Activated T-cell treated with anti-CD3 and anti-CD28 coated beads, Interleukin-2, amount 50 U/mL, for 72 hours (primary cell): ENCODE measurements at regions not wholly inside any gene's neighbourhood (a gene's known extent, or its start where the extent isn't known, plus 50 kb on each side); places are given as distances from the start of the nearest gene placed in this dataset.

ENCODE experiments used
- ATAC-seq, 2 donors: fragments of 150-1000 bp; cut with Tn5 transposase; replicated peaks in 1 of 2; 2 replicates each; pipeline ENCODE4 v1.10.0; 2021; ENCODE audit warnings: moderate library complexity in 2 of 2, mild to moderate bottlenecking in 1 of 2
- DNase-seq, 2 donors: peaks; one replicate each; pipeline ENCODE4 v3.0.0; 2021 to 2022; ENCODE audit warnings: mixed read lengths in 1 of 2
- H3K27ac Mint-ChIP-seq: one replicate; pipeline ENCODE4 v1.8.0; 2022; ENCODE audit warnings: mild to moderate bottlenecking, moderate library complexity, mixed read lengths
- H3K27me3 Mint-ChIP-seq: one replicate; pipeline ENCODE4 v1.8.0; 2022; ENCODE audit warnings: low read depth, mixed read lengths
- H3K36me3 Mint-ChIP-seq, 2 donors: one replicate each; pipeline ENCODE4 v1.8.0; 2022; ENCODE audit warnings: mixed read lengths in 2 of 2, mild to moderate bottlenecking in 1 of 2; ENCODE audit not compliant: insufficient read depth in 2 of 2
- H3K4me1 Mint-ChIP-seq: one replicate; pipeline ENCODE4 v1.8.0; 2022; ENCODE audit warnings: low read depth, mixed read lengths
- H3K4me3 Mint-ChIP-seq, 2 donors: one replicate each; pipeline ENCODE4 v1.8.0; 2022; ENCODE audit warnings: mild to moderate bottlenecking in 2 of 2, mixed read lengths in 2 of 2, moderate library complexity in 2 of 2
- H3K9me3 Mint-ChIP-seq, 2 donors: one replicate each; pipeline ENCODE4 v1.8.0; 2022; ENCODE audit warnings: mixed read lengths in 2 of 2

DNA sequence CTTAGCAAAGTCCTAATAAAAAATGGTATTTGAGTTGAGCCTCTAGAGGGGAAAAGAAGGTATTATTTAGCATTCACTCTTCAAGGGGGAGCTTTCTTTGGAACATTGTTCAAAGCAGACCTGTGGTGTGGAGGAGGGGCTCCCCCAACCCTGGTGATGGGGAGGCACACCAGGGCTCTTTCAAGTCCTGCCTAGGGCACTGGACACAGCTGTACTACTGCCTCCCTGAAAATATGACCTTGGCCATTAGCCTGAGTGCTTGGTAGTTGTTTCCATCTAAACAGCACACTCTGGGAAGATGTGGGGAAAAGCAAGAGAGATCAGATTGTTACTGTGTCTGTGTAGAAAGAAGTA is 215.1 kb upstream of the CNR1 start:
- no peak for DNase-seq
- Mint-ChIP-seq H3K9me3 (no peaks in the 10 kb centered on the region), H3K27me3 (peaks cover 6% of the 10 kb centered on the region), H3K4me1 (no peaks in the 10 kb centered on the region), H3K36me3 (no peaks in the 10 kb centered on the region), H3K27ac (no peak overlapping the region), H3K4me3 (no peak overlapping the region)
- ATAC-seq, result no peak

DNA sequence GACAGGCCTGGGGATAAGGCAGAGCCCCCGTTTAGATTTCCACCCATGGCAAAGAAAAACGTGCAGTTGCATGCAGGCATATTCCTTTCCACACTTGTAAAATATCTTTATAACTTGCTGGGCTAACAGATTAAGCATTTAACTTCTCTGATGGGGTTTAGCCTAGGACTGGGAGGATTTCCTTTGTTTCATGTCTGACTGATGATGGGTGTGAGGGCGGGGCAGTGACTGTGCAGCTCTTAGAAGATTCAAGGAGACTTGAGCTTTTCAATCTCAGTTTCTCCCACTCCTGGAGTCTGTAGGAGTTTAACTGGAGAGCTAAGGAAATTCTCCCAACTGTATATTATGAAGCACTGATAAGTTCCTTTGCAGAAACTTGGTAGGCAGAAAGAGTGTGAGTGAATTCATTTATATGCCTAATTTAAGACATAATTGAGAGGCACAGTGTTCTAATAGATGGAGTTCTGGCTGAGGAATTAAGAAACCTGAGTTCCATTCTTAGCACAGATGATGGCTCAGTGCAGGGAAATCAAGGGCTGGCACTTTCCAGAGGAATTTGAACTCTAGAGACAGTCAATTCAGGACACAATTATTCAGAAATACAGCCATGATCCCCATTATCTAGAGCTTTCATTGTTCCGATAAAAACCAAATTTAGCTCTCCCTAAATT is 214.6 kb upstream of the CNR1 start:
- Mint-ChIP-seq H3K27me3 (peaks cover 6% of the 10 kb centered on the region), H3K9me3 (no peaks in the 10 kb centered on the region), H3K4me3 (no peak overlapping the region), H3K36me3 (no peaks in the 10 kb centered on the region), H3K27ac (no peak overlapping the region), H3K4me1 (no peaks in the 10 kb centered on the region)
- ATAC-seq (no peak), DNase-seq (no peak)

DNA sequence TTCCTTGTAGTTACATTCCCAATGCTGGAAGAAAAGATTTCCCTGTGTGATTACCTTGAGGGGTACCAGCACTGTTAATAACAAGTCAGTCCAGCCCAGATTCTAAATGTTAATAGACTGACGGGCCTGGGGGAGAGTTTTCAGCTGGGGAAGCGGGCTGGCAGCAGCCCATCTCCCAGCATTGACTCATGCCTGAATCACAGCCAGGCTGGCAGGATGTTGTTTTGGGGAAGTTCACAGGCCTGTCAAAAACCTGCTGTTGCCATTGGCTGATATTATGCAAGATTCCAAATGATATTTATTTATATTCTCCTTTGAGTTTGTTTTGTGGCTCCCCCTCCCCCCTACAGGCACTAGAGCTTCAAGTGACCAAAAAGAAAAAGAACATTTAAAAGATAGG is 213.9 kb upstream of the CNR1 start:
- Mint-ChIP-seq H3K27me3 (peaks cover 6% of the 10 kb centered on the region), H3K9me3 (no peaks in the 10 kb centered on the region), H3K4me1 (no peaks in the 10 kb centered on the region), H3K36me3 (no peaks in the 10 kb centered on the region), H3K27ac (no peak overlapping the region), H3K4me3 (no peak overlapping the region)
- no peak for DNase-seq
- ATAC-seq, result no peak

DNA sequence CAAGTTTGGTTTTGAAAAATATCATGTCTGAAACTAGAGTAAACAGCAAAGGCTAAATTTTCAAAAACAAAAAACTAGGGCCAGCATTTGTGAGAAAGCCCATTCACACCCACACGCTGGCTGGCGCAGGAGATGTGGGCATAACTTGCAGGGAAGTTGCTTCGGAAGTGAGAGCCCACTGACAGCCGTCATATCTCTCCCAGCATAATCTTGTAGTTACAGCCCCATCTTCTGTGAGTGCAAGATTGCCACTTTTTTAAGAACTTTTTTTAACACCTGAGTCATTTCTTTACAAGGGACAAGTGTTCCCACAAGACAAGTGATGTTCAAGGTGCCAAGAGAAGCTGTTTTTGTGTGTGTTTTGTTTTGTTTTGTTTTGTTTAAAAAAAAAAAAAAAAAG is 212.5 kb upstream of the CNR1 start:
- ATAC-seq (no peak), DNase-seq (no peak)
- no peaks in the 10 kb centered on the region for H3K9me3 Mint-ChIP-seq
- no peaks in the 10 kb centered on the region for H3K4me1 Mint-ChIP-seq
- no peaks in the 10 kb centered on the region for H3K27me3 Mint-ChIP-seq
- no peak overlapping the region for H3K4me3 Mint-ChIP-seq
- no peaks in the 10 kb centered on the region for H3K36me3 Mint-ChIP-seq
- no peak overlapping the region for H3K27ac Mint-ChIP-seq

DNA sequence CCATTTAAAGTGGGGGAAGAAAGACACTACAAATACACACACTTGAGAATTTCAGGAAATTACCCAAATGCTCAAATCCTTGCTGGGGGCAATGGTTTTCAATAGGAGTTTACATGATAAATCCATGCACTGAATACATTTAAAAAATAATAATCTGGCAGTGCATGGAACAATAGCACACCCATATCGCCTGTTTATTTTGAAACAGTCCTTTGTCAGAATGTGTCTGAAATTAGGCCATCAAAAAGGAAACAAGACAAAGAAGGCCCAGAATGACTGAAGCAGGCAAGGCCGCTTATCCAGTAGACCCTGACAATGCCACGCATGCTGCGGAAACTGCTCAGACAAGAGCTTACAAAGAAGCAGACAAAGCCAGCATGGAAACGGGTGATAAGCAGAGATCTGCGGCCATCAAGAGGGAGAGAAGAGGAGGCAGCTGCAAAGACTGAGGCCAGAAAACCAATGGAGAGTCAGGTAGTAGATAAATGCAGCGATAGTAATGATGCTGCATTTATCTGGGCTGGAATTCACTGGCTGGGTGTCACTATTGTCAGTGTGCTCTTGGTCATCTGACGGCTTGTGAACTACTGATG is 211.9 kb upstream of the CNR1 start:
- no peaks in the 10 kb centered on the region for H3K27me3 Mint-ChIP-seq
- no peaks in the 10 kb centered on the region for H3K36me3 Mint-ChIP-seq
- ATAC-seq, result no peak
- no peaks in the 10 kb centered on the region for H3K4me1 Mint-ChIP-seq
- no peak overlapping the region for H3K27ac Mint-ChIP-seq
- H3K9me3 Mint-ChIP-seq, result no peaks in the 10 kb centered on the region
- no peak for DNase-seq
- no peak overlapping the region for H3K4me3 Mint-ChIP-seq

DNA sequence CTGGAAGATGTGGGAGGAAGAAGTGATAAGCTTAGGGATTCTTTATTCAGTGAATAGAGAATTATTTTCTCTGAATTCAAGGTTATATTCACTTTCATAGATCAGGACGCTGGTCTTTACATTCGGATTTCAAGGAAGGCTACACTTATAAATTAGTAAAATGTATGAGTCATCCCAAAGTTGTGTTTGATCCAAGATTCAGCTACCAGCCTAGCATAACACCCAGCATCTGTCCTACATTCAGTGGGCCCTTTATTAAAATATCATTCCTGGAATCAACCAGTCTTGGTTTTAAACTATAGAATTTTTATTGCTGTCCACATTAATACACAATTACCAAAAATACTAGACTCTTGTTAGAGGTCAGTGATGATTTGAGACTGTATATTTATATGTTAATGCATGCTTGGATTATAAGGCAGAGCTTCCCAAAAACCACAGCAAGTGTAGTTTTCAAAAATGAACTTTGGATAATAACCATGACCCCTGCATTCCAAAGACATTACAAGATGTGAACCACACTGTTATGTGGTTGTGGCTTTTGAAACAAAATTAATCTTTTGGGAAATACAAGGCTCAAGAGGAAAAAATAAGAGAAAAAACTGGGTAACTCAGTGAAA is 210.7 kb upstream of the CNR1 start:
- no peak for ATAC-seq
- H3K27me3 Mint-ChIP-seq, result no peaks in the 10 kb centered on the region
- DNase-seq, result no peak
- H3K9me3 Mint-ChIP-seq, result no peaks in the 10 kb centered on the region
- H3K36me3 Mint-ChIP-seq, result no peaks in the 10 kb centered on the region
- no peak overlapping the region for H3K4me3 Mint-ChIP-seq
- H3K27ac Mint-ChIP-seq, result no peak overlapping the region
- no peaks in the 10 kb centered on the region for H3K4me1 Mint-ChIP-seq

DNA sequence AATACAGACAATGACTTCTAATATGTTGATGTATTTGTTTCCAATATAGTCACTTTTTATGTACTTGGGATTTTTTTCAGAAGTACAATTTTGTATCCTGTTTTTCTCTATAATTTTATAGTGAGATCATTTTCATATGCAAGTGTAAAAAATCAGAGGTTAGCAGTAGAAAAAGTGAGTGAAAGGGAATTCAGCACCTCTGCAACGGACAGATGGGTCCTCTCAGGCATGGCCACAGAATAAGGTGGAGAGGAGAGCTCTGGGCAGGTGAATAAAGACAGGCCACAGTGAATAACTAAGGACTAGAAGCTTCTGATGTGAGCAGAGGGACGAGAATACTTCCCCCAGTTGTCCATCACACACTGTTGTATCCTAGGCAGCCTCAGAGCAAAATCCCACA is 210.1 kb upstream of the CNR1 start:
- no peak overlapping the region for H3K27ac Mint-ChIP-seq
- no peak overlapping the region for H3K4me3 Mint-ChIP-seq
- no peaks in the 10 kb centered on the region for H3K9me3 Mint-ChIP-seq
- H3K36me3 Mint-ChIP-seq, result no peaks in the 10 kb centered on the region
- DNase-seq (no peak), ATAC-seq (no peak)
- H3K4me1 Mint-ChIP-seq, result no peaks in the 10 kb centered on the region
- H3K27me3 Mint-ChIP-seq, result no peaks in the 10 kb centered on the region

DNA sequence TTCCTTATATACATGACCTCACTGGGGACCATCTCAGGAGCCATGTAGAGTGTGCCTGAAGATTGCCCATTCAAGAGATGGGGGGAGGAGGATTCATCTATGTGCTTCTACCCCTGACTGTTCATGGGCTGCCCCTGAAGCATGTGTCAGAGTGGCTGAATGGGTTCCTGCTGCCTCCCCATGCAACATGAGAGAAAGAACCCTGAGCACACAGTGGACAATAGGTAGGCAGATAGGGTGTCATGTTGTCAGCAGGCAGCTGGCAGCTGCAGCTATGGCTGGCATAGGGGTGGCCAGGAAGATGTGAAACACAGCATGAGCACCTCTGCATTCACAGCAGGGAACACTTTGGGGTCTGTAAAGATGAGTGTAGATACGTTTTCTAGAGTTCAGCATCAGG is 208.4 kb upstream of the CNR1 start:
- ATAC-seq, result no peak
- no peaks in the 10 kb centered on the region for H3K4me1 Mint-ChIP-seq
- H3K27me3 Mint-ChIP-seq, result no peaks in the 10 kb centered on the region
- H3K27ac Mint-ChIP-seq, result no peak overlapping the region
- H3K4me3 Mint-ChIP-seq, result no peak overlapping the region
- no peaks in the 10 kb centered on the region for H3K9me3 Mint-ChIP-seq
- no peak for DNase-seq
- no peaks in the 10 kb centered on the region for H3K36me3 Mint-ChIP-seq

DNA sequence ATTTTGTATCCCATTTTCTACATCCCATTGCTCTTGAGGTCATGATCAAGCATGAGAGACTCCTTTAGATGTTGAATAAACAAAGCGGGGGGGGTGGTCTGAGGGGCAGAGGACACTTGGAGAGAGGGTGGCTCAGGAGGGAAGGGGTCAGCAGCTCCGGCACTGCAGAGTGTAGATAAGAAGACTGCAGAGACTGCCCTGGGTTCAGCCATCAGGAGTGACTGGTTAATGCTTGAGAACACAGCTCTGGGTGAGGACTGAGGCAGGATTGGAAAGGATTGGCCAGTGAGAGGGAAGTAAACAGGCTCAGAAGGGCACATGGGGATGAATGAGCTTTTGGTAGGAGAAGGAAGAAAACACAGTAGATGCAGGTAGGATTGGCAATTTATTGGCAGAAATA is 205.3 kb upstream of the CNR1 start:
- no peak for ATAC-seq
- Mint-ChIP-seq H3K4me3 (no peak overlapping the region), H3K4me1 (no peaks in the 10 kb centered on the region), H3K9me3 (no peaks in the 10 kb centered on the region), H3K27ac (no peak overlapping the region), H3K36me3 (no peaks in the 10 kb centered on the region), H3K27me3 (no peaks in the 10 kb centered on the region)
- no peak for DNase-seq

DNA sequence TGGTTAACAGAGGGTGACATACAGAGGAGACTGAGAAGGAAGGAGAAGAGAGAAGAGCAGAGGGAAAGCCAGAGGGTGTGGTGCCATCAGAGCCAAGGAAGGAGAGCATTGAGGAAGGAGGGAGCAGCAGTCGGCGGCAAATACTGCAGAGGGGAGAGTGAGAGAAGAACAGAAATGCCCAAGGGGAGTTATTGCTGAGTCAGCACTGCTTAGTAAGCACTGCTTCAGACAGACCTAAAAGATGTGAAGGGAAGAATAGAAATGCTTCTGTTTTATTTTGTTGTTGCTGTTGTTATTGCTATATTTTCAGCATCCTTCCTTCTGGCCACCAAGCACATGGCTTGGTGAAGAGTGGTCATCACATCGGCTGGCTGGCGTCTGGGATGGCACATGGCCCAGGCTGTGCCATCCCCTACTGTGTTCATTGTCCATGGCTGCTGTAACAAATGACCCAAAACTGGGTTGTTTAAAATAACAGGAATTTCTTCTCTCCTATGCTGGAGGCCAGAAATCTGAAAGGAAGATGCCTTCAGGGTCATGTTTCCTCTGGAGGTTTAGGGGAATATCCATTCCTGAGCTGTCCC is 204.1 kb upstream of the CNR1 start:
- no peaks in the 10 kb centered on the region for H3K36me3 Mint-ChIP-seq
- ATAC-seq (no peak), DNase-seq (no peak)
- no peak overlapping the region for H3K4me3 Mint-ChIP-seq
- H3K27ac Mint-ChIP-seq, result no peak overlapping the region
- H3K27me3 Mint-ChIP-seq, result no peaks in the 10 kb centered on the region
- no peaks in the 10 kb centered on the region for H3K9me3 Mint-ChIP-seq
- no peaks in the 10 kb centered on the region for H3K4me1 Mint-ChIP-seq

DNA sequence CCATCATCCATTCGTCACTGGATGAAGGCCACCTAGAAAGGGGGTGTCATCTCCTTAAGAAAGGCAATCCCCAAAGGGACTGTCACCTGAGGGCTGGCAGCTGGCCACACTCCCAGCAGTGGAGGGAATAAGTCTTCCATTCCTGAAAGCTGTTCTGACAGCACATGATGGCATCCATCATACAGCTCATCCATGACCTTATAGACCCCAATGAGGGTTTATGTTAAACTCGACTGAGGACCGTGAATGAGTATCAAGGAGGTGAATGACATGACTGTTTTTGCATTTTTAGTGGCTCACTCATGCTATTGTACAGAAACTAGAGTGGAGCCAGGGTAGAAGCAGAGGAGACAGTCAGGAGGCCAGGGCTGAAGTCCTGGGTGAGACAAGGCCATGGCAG is 203.1 kb upstream of the CNR1 start:
- DNase-seq (no peak), ATAC-seq (no peak)
- Mint-ChIP-seq H3K9me3 (no peaks in the 10 kb centered on the region), H3K27me3 (no peaks in the 10 kb centered on the region), H3K36me3 (no peaks in the 10 kb centered on the region), H3K4me3 (no peak overlapping the region), H3K4me1 (no peaks in the 10 kb centered on the region), H3K27ac (no peak overlapping the region)

DNA sequence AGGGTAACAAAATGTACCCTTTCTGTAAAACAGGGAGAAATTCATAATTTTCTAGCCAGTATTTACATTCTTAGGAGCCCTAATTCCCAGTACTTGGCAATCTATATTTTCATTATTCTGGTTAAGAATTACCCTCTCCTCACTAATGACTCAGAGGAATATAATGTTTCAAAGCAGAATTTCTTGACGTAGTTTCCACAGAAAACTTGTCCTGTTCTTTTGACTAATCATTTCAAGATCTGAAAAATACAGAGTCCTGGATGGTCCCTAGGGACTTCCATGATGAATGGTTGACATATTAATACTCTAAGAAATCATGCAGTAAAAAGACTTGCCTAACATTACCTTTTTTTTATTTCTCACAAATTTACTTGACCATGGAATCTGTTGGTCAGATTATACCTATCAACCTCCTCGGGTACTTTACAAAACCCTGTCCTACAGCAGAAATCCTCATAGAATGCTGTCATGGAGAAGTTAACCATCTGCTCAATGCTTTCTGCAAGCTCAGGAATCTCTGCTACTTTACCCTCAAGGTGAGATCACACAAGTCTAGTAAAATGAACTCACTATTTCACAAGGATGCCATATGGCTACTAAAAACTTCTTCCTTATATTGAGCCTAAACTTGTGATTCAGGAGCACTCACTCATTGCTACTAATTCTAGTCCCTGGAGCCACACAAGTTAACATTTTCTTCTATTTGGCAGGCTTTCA is 202.1 kb upstream of the CNR1 start:
- no peak overlapping the region for H3K27ac Mint-ChIP-seq
- no peaks in the 10 kb centered on the region for H3K9me3 Mint-ChIP-seq
- ATAC-seq, result no peak
- no peak for DNase-seq
- H3K27me3 Mint-ChIP-seq, result peaks cover 6% of the 10 kb centered on the region
- no peaks in the 10 kb centered on the region for H3K4me1 Mint-ChIP-seq
- H3K4me3 Mint-ChIP-seq, result no peak overlapping the region
- H3K36me3 Mint-ChIP-seq, result no peaks in the 10 kb centered on the region

DNA sequence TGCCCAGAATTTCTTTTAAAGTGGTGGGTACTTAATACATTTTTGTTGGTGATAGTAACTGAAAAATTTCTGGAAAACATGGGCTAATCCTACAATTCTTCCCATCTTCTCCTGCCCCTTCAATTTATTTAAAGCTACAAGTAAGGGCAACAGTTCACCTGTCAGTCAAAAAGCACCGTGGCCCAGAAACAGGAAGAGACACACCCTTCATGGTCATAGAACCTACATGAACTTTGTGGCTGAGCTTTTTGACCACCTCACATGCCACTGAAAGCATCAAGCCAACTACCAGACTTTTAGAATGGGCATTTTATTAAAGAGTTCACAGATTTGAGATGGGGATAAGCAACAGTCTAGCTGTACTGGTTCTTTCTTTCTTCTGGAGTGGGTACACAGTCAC is 201.1 kb upstream of the CNR1 start:
- peaks cover 9% of the 10 kb centered on the region for H3K27me3 Mint-ChIP-seq
- no peak overlapping the region for H3K27ac Mint-ChIP-seq
- ATAC-seq, result no peak
- DNase-seq, result no peak
- H3K36me3 Mint-ChIP-seq, result no peaks in the 10 kb centered on the region
- H3K9me3 Mint-ChIP-seq, result no peaks in the 10 kb centered on the region
- H3K4me1 Mint-ChIP-seq, result no peaks in the 10 kb centered on the region
- H3K4me3 Mint-ChIP-seq, result no peak overlapping the region
